HCT116 (cell line): ENCODE measurements at regions not wholly inside any gene's neighbourhood (a gene's known extent, or its start where the extent isn't known, plus 50 kb on each side); places are given as distances from the start of the nearest gene placed in this dataset.

Experiments
- CEBPB ChIP-seq: IDR thresholded peaks from 2 replicates; pipeline ENCODE4 v1.6.1; 2012; ENCODE audit warnings: low read depth
- EZH2 ChIP-seq: fragments of 200-600 bp; sonication (generic); IDR thresholded peaks from 2 replicates; pipeline ENCODE4 v1.6.1; 2017; ENCODE audit warnings: antibody characterized with exemption, mixed run types
- EZH2phosphoT487 ChIP-seq: fragments of 200-600 bp; IDR thresholded peaks from 2 replicates; pipeline ENCODE4 v1.6.1; 2018; ENCODE audit warnings: antibody characterized with exemption, borderline replicate concordance
- JUND ChIP-seq: IDR thresholded peaks from 2 replicates; pipeline ENCODE4 v1.6.1; 2012
- MAX ChIP-seq: IDR thresholded peaks from 2 replicates; pipeline ENCODE4 v1.6.1; 2012
- POLR2A ChIP-seq: IDR thresholded peaks from 2 replicates; pipeline ENCODE4 v1.7.0; 2011; ENCODE audit warnings: borderline replicate concordance; ENCODE audit not compliant: insufficient read depth, insufficient read length; ENCODE audit errors: extremely low read depth
- POLR2AphosphoS5 ChIP-seq: IDR thresholded peaks from 2 replicates; pipeline ENCODE4 v1.6.1; 2011; ENCODE audit warnings: mild to moderate bottlenecking, low read depth, low read length, moderate library complexity
- RAD21 ChIP-seq: IDR thresholded peaks from 2 replicates; pipeline ENCODE4 v1.6.1; 2012; ENCODE audit warnings: low read depth, mild to moderate bottlenecking
- TCF7L2 ChIP-seq: IDR thresholded peaks from 2 replicates; pipeline ENCODE4 v1.7.0; 2011; ENCODE audit warnings: borderline replicate concordance, inconsistent platforms; ENCODE audit not compliant: insufficient read depth, insufficient read length; ENCODE audit errors: extremely low read depth
- YY1 ChIP-seq: IDR thresholded peaks from 2 replicates; pipeline ENCODE4 v1.6.1; 2011; ENCODE audit warnings: low read length, low read depth, moderate library complexity, mild to moderate bottlenecking; ENCODE audit not compliant: insufficient replicate concordance; ENCODE audit errors: extremely low read depth
- TF ChIP-seq, protein P1 (sequence below), 3 experiments: fragments of 200-600 bp in 1 of 3; sonication (generic) in 1 of 3; IDR thresholded peaks in 2 of 3; conservative IDR thresholded peaks in 1 of 3; 2 replicates each; pipeline ENCODE4 v1.5.1; 2012 to 2017; ENCODE audit warnings: low read depth in 2 of 3, low read length in 2 of 3, antibody characterized with exemption in 1 of 3, borderline replicate concordance in 1 of 3, control low read depth in 1 of 3, mild to moderate bottlenecking in 1 of 3, mixed read lengths in 1 of 3, mixed run types in 1 of 3, moderate library complexity in 1 of 3; ENCODE audit not compliant: insufficient read depth in 1 of 3
- TF ChIP-seq, protein P2 (sequence below): IDR thresholded peaks from 2 replicates; pipeline ENCODE4 v1.6.1; 2012
- TF ChIP-seq, protein P3 (sequence below): IDR thresholded peaks from 2 replicates; pipeline ENCODE4 v1.6.1; 2012; ENCODE audit warnings: low read depth

GRCh38 chr6:11403035-11403601, 134.4 kb upstream of the TMEM170B start:
- no peak for TF ChIP-seq EZH2
- TF ChIP-seq, protein P1, sequence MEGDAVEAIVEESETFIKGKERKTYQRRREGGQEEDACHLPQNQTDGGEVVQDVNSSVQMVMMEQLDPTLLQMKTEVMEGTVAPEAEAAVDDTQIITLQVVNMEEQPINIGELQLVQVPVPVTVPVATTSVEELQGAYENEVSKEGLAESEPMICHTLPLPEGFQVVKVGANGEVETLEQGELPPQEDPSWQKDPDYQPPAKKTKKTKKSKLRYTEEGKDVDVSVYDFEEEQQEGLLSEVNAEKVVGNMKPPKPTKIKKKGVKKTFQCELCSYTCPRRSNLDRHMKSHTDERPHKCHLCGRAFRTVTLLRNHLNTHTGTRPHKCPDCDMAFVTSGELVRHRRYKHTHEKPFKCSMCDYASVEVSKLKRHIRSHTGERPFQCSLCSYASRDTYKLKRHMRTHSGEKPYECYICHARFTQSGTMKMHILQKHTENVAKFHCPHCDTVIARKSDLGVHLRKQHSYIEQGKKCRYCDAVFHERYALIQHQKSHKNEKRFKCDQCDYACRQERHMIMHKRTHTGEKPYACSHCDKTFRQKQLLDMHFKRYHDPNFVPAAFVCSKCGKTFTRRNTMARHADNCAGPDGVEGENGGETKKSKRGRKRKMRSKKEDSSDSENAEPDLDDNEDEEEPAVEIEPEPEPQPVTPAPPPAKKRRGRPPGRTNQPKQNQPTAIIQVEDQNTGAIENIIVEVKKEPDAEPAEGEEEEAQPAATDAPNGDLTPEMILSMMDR (IDR thresholded peaks at IDR 0.05 in 2 of 3, conservative IDR thresholded peaks at IDR 0.05 in 1 of 3; ENCODE audit: borderline replicate concordance in 1 of 3, insufficient read depth in 1 of 3, low read depth in 2 of 3, low read length in 2 of 3): no peak
- no peak for TF ChIP-seq EZH2phosphoT487
- TF ChIP-seq POLR2A: no peak
- no peak for TF ChIP-seq TCF7L2
- TF ChIP-seq POLR2AphosphoS5: no peak
- no peak for TF ChIP-seq MAX
- TF ChIP-seq, protein P2, sequence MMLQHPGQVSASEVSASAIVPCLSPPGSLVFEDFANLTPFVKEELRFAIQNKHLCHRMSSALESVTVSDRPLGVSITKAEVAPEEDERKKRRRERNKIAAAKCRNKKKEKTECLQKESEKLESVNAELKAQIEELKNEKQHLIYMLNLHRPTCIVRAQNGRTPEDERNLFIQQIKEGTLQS: no peak
- no peak for TF ChIP-seq YY1
- TF ChIP-seq, protein P3, sequence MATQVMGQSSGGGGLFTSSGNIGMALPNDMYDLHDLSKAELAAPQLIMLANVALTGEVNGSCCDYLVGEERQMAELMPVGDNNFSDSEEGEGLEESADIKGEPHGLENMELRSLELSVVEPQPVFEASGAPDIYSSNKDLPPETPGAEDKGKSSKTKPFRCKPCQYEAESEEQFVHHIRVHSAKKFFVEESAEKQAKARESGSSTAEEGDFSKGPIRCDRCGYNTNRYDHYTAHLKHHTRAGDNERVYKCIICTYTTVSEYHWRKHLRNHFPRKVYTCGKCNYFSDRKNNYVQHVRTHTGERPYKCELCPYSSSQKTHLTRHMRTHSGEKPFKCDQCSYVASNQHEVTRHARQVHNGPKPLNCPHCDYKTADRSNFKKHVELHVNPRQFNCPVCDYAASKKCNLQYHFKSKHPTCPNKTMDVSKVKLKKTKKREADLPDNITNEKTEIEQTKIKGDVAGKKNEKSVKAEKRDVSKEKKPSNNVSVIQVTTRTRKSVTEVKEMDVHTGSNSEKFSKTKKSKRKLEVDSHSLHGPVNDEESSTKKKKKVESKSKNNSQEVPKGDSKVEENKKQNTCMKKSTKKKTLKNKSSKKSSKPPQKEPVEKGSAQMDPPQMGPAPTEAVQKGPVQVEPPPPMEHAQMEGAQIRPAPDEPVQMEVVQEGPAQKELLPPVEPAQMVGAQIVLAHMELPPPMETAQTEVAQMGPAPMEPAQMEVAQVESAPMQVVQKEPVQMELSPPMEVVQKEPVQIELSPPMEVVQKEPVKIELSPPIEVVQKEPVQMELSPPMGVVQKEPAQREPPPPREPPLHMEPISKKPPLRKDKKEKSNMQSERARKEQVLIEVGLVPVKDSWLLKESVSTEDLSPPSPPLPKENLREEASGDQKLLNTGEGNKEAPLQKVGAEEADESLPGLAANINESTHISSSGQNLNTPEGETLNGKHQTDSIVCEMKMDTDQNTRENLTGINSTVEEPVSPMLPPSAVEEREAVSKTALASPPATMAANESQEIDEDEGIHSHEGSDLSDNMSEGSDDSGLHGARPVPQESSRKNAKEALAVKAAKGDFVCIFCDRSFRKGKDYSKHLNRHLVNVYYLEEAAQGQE: no peak
- TF ChIP-seq CEBPB: no peak
- no peak for TF ChIP-seq JUND
- no peak for TF ChIP-seq RAD21
